GM19238 (cell line): ENCODE measurements at regions not wholly inside any gene's neighbourhood (a gene's known extent, or its start where the extent isn't known, plus 50 kb on each side); places are given as distances from the start of the nearest gene placed in this dataset.
"Not testable (repeated sequence)": the region's sequence is repeated elsewhere in the genome, so short reads cannot be mapped to it uniquely, and the experiment has no call there.

Experiments used
- DNase-seq: peaks from one replicate; pipeline ENCODE4 v3.0.0; 2011; ENCODE audit warnings: low spot score; ENCODE audit not compliant: insufficient read length

- no peak for DNase-seq
These were observed 244.7 kb downstream of the KIF20B start for GRCh38 chr10:89946106-89946505.

GRCh38 chr10:89949496-89949895, 248.1 kb downstream of the KIF20B start:
- no peak for DNase-seq

GRCh38 chr10:89952325-89952724, 250.9 kb downstream of the KIF20B start:
- no peak for DNase-seq

- DNase-seq = no peak
These were observed 251.4 kb downstream of the KIF20B start for GRCh38 chr10:89952751-89953150.

GRCh38 chr10:89954061-89954460, 252.7 kb downstream of the KIF20B start:
- DNase-seq = no peak

- DNase-seq = no peak
These were observed 253.6 kb downstream of the KIF20B start for GRCh38 chr10:89954787-89955566.

- no peak for DNase-seq
These were observed 258.2 kb downstream of the KIF20B start for GRCh38 chr10:89959433-89960110.

- no peak for DNase-seq
These were observed 262.2 kb downstream of the KIF20B start for GRCh38 chr10:89963451-89964102.

GRCh38 chr10:89966211-89966610, 264.8 kb downstream of the KIF20B start:
- no peak for DNase-seq

- no peak for DNase-seq
These were observed 271.9 kb downstream of the KIF20B start for GRCh38 chr10:89973326-89973725.

- no peak for DNase-seq
These were observed 273.7 kb downstream of the KIF20B start for GRCh38 chr10:89975071-89975470.

- no peak for DNase-seq
These were observed 274.4 kb downstream of the KIF20B start for GRCh38 chr10:89975771-89976170.

- no peak for DNase-seq
These were observed 276.7 kb downstream of the KIF20B start for GRCh38 chr10:89978081-89978480.

GRCh38 chr10:89979726-89980125, 278.3 kb downstream of the KIF20B start:
- no peak for DNase-seq

GRCh38 chr10:89980166-89980565, 278.8 kb downstream of the KIF20B start:
- DNase-seq = no peak

GRCh38 chr10:89981891-89982290, 280.5 kb downstream of the KIF20B start:
- DNase-seq = no peak

GRCh38 chr10:89985446-89985845, 284.1 kb downstream of the KIF20B start:
- DNase-seq = no peak

GRCh38 chr10:89988361-89988760, 287.0 kb downstream of the KIF20B start:
- DNase-seq = not testable (repeated sequence)

GRCh38 chr10:89992575-89992974, 291.2 kb downstream of the KIF20B start:
- no peak for DNase-seq

GRCh38 chr10:90007226-90007625, 305.8 kb downstream of the KIF20B start:
- DNase-seq = no peak

- not testable (repeated sequence) for DNase-seq
These were observed 309.9 kb downstream of the KIF20B start for GRCh38 chr10:90011281-90011680.

- DNase-seq = no peak
These were observed 317.4 kb downstream of the KIF20B start for GRCh38 chr10:90018819-90019218.
